ENCODE measurements at regions not wholly inside any gene's neighbourhood (a gene's known extent, or its start where the extent isn't known, plus 50 kb on each side); places are given as distances from the start of the nearest gene placed in this dataset.

DNA sequence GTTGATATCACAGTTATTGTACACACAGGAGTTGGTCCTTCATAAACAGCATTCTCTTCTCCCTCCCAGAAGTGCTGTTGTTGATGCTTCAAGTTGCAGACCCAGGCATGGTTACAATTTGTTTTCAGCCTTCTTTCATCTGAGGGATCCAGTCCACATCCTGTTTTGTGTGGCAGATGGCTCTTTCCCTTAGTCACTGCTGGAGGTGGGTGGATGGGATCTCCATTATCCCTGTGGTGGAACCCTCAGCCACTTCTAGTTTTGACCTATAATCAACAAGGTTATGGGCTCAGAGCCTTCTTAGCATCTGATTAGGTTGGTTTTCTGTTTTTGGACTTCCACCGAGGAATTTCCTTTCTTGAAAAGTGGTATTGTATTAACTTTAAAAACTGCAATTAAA lies 214.2 kb downstream of the SH2D4B start:
- TF ChIP-seq, protein P1, sequence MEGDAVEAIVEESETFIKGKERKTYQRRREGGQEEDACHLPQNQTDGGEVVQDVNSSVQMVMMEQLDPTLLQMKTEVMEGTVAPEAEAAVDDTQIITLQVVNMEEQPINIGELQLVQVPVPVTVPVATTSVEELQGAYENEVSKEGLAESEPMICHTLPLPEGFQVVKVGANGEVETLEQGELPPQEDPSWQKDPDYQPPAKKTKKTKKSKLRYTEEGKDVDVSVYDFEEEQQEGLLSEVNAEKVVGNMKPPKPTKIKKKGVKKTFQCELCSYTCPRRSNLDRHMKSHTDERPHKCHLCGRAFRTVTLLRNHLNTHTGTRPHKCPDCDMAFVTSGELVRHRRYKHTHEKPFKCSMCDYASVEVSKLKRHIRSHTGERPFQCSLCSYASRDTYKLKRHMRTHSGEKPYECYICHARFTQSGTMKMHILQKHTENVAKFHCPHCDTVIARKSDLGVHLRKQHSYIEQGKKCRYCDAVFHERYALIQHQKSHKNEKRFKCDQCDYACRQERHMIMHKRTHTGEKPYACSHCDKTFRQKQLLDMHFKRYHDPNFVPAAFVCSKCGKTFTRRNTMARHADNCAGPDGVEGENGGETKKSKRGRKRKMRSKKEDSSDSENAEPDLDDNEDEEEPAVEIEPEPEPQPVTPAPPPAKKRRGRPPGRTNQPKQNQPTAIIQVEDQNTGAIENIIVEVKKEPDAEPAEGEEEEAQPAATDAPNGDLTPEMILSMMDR (IDR thresholded peaks at IDR 0.05; ENCODE audit: insufficient read depth, low read length, poor library complexity, severe bottlenecking) = no peak
- no peak for TF ChIP-seq EZH2phosphoT487 (conservative IDR thresholded peaks at IDR 0.05; ENCODE audit: low read length)

Data from SU-DHL-6 (cell line).